C4-2B (cell line): ENCODE measurements at regions not wholly inside any gene's neighbourhood (a gene's known extent, or its start where the extent isn't known, plus 50 kb on each side); places are given as distances from the start of the nearest gene placed in this dataset.

ENCODE experiments used
- CTCF ChIP-seq: fragments of 450-650 bp; conservative IDR thresholded peaks from 2 replicates; pipeline ENCODE4 v1.5.1; 2017; ENCODE audit warnings: mild to moderate bottlenecking
- ZFX ChIP-seq: fragments of 450-650 bp; IDR thresholded peaks from 2 replicates; pipeline ENCODE4 v1.6.1; 2017

- TF ChIP-seq CTCF (no peak), ZFX (no peak)
Observed at GRCh38 chr19:34588846-34589245, 88.1 kb downstream of the SCGB2B2 start.
